ENCODE measurements at regions not wholly inside any gene's neighbourhood (a gene's known extent, or its start where the extent isn't known, plus 50 kb on each side); places are given as distances from the start of the nearest gene placed in this dataset.

- TF ChIP-seq CTCF (IDR thresholded peaks at IDR 0.05; ENCODE audit: insufficient read depth, missing control alignments): no peak
- FAIRE-seq (no peak), DNase-seq (ENCODE audit: insufficient read length, low spot score) (no peak)
Measured at GRCh38 chr4:1533501-1534064, 127.3 kb upstream of the NKX1-1 start.

- DNase-seq (ENCODE audit: insufficient read length, low spot score) (no peak), FAIRE-seq (no peak)
- no peak for TF ChIP-seq CTCF (IDR thresholded peaks at IDR 0.05; ENCODE audit: insufficient read depth, missing control alignments)
Measured at GRCh38 chr4:1532549-1533395, 126.5 kb upstream of the NKX1-1 start.

- DNase-seq (ENCODE audit: insufficient read length, low spot score) (no peak), FAIRE-seq (no peak)
- no peak for TF ChIP-seq CTCF (IDR thresholded peaks at IDR 0.05; ENCODE audit: insufficient read depth, missing control alignments)
Measured at GRCh38 chr4:1531683-1532548, 125.7 kb upstream of the NKX1-1 start.

- FAIRE-seq (no peak), DNase-seq (ENCODE audit: insufficient read length, low spot score) (no peak)
- no peak for TF ChIP-seq CTCF (IDR thresholded peaks at IDR 0.05; ENCODE audit: insufficient read depth, missing control alignments)
Measured at GRCh38 chr4:1530356-1530755, 124.1 kb upstream of the NKX1-1 start.

- FAIRE-seq (no peak), DNase-seq (ENCODE audit: insufficient read length, low spot score) (no peak)
- TF ChIP-seq CTCF (IDR thresholded peaks at IDR 0.05; ENCODE audit: insufficient read depth, missing control alignments): no peak
Measured at GRCh38 chr4:1524761-1525160, 118.5 kb upstream of the NKX1-1 start.

GRCh38 chr4:1523907-1524636, 117.8 kb upstream of the NKX1-1 start:
- DNase-seq (ENCODE audit: insufficient read length, low spot score) (no peak), FAIRE-seq (no peak)
- TF ChIP-seq CTCF (IDR thresholded peaks at IDR 0.05; ENCODE audit: insufficient read depth, missing control alignments): no peak

Measured in D721Med (cell line).